HepG2 (cell line): ENCODE measurements at regions not wholly inside any gene's neighbourhood (a gene's known extent, or its start where the extent isn't known, plus 50 kb on each side); places are given as distances from the start of the nearest gene placed in this dataset.

Experiments used
- ATAC-seq: fragments of 200-7000 bp; cut with Tn5 transposase; 3 replicates; pipeline ENCODE4 v1.9.1; 2020; ENCODE audit warnings: mild to moderate bottlenecking, moderate library complexity
- BruUV-seq: library from RNA; stranded (reverse); fragments of 400-500 nt; replicated peaks from 2 replicates; lab custom pipeline; 2021; lab: Mats Ljungman, UMichigan
- CTCF ChIA-PET: fragments of 300-600 bp; formaldehyde crosslinking; extraction: SDS; loops from one replicate; lab custom pipeline; 2021; ENCODE audit warnings: low total read pairs, inconsistent platforms, low intra/inter-chr PET ratio; lab: Yijun Ruan, JAX
- POLR2A ChIA-PET: fragments of 350-600 bp; sonication (Branson Sonifier 250); formaldehyde crosslinking; loops from one replicate; lab custom pipeline; 2020; ENCODE audit warnings: antibody characterized with exemption, inconsistent platforms; lab: Yijun Ruan, JAX
- DNase-seq: peaks from one replicate; pipeline ENCODE4 v3.0.0-alpha.2; 2015; ENCODE audit warnings: low spot score
- FAIRE-seq: peaks from 3 replicates; lab custom pipeline; 2011; peaks lifted over from hg19 to GRCh38; lab: Jason Lieb, UNC
- H2AFZ ChIP-seq: one replicate; pipeline ENCODE4 v1.6.1; 2011; ENCODE audit warnings: low read length, inconsistent platforms
- H3K27ac ChIP-seq: fragments of 300-600 bp; 3 replicates; pipeline ENCODE4 v1.8.0; 2011; ENCODE audit warnings: mixed run types, mild to moderate bottlenecking, mixed read lengths, low read length, inconsistent platforms; ENCODE audit not compliant: insufficient read depth; ENCODE audit errors: extremely low read length
- H3K27me3 ChIP-seq, 2 experiments: fragments of 200-600 bp in 1 of 2; 2 replicates in 1 of 2; 3 replicates in 1 of 2; pipeline versions ENCODE4 v1.6.0 to v1.8.0; 2011; ENCODE audit warnings: low read length in 2 of 2, mild to moderate bottlenecking in 2 of 2, moderate library complexity in 2 of 2, inconsistent platforms in 1 of 2; ENCODE audit not compliant: insufficient read depth in 2 of 2, control insufficient read depth in 1 of 2
- H3K36me3 ChIP-seq, 2 experiments: fragments of 200-600 bp in 1 of 2; replicated peaks in 1 of 2; 2 replicates in 1 of 2; 3 replicates in 1 of 2; pipeline versions ENCODE4 v1.5.1 to v1.8.0; 2011; ENCODE audit warnings: low read length in 2 of 2, inconsistent platforms in 1 of 2; ENCODE audit not compliant: insufficient read depth in 2 of 2, control insufficient read depth in 1 of 2
- H3K4me1 ChIP-seq: 2 replicates; pipeline ENCODE4 v1.5.1; 2012; ENCODE audit warnings: low read length, inconsistent platforms; ENCODE audit not compliant: insufficient read depth
- H3K4me2 ChIP-seq: 2 replicates; pipeline ENCODE4 v1.6.0; 2011; ENCODE audit warnings: low read depth, low read length, inconsistent platforms
- H3K4me3 ChIP-seq, 3 experiments: fragments of 200-600 bp in 1 of 3; sonication (generic), shearing (Covaris generic) in 1 of 3; replicated peaks in 1 of 3; 2 replicates each; pipeline ENCODE4 v1.5.1; 2011 to 2016; ENCODE audit warnings: low read length in 3 of 3, inconsistent platforms in 2 of 3, low read depth in 2 of 3, mild to moderate bottlenecking in 2 of 3, control low read depth in 1 of 3, mixed read lengths in 1 of 3; ENCODE audit not compliant: insufficient read depth in 1 of 3
- H3K79me2 ChIP-seq: one replicate; pipeline ENCODE4 v1.6.1; 2011; ENCODE audit warnings: low read length, inconsistent platforms; ENCODE audit not compliant: insufficient read depth
- H3K9ac ChIP-seq: 2 replicates; pipeline ENCODE4 v1.6.0; 2011; ENCODE audit warnings: mild to moderate bottlenecking, low read depth, low read length, inconsistent platforms; ENCODE audit not compliant: insufficient read depth
- H3K9me3 ChIP-seq: 2 replicates; pipeline ENCODE4 v1.5.1; 2012; ENCODE audit warnings: mild to moderate bottlenecking, low read length
- H4K20me1 ChIP-seq: 2 replicates; pipeline ENCODE4 v1.6.0; 2011; ENCODE audit warnings: inconsistent platforms, mild to moderate bottlenecking, low read length, moderate library complexity; ENCODE audit not compliant: insufficient read depth
- CREB1 ChIP-seq, 2 experiments: fragments of 450-650 bp in 1 of 2; IDR thresholded peaks; 2 replicates each; pipeline ENCODE4 v1.6.1; 2016 to 2017; ENCODE audit warnings: control low read depth in 1 of 2, mild to moderate bottlenecking in 1 of 2, missing compliant biosample characterization in 1 of 2, missing genetic modification characterization in 1 of 2
- FIP1L1 ChIP-seq: fragments of 200-400 bp; formaldehyde crosslinking; IDR thresholded peaks from 2 replicates; pipeline ENCODE4 v1.6.1; 2018; ENCODE audit warnings: low read depth, mild to moderate bottlenecking, low read length, moderate library complexity, borderline replicate concordance; ENCODE audit not compliant: insufficient read depth
- KDM4B ChIP-seq: sonication (generic); formaldehyde crosslinking; IDR thresholded peaks from 2 replicates; pipeline ENCODE4 v1.4.0; 2020; ENCODE audit warnings: missing genetic modification reagents
- ZKSCAN8 ChIP-seq: IDR thresholded peaks from 2 replicates; pipeline ENCODE4 v1.6.1; 2016; ENCODE audit warnings: borderline replicate concordance, missing genetic modification reagents, missing compliant biosample characterization
- ZNF121 ChIP-seq: sonication (generic); formaldehyde crosslinking; IDR thresholded peaks from 2 replicates; pipeline ENCODE4 v1.5.0; 2020; ENCODE audit warnings: mild to moderate bottlenecking, missing genetic modification reagents
- ZSCAN21 ChIP-seq: sonication (generic); formaldehyde crosslinking; IDR thresholded peaks from 2 replicates; pipeline ENCODE4 v1.8.0; 2022; ENCODE audit warnings: mild to moderate bottlenecking, missing genetic modification reagents, moderate library complexity, borderline replicate concordance
- WGBS: methylation state at CpG from one replicate; pipeline ENCODE4 v1.1.6; 2017; ENCODE audit warnings: low lambda C conversion rate; 5-methylcytosine and 5-hydroxymethylcytosine counted together
- in situ Hi-C: cut with HindIII; loops from 2 replicates; pipeline ENCODE4 v1.10.0; 2017; ENCODE audit warnings: low pct_unique_long_range_greater_than_20kb; ENCODE audit not compliant: extremely low pct_ligation_motif_present
- intact Hi-C: fragments of 100-400 bp; cut with micrococcal nuclease; formaldehyde crosslinking; loops from one replicate; pipeline ENCODE4 v1.10.0; 2022; ENCODE audit not compliant: unreplicated experiment
- TF ChIP-seq, protein P1 (sequence below): IDR thresholded peaks from 2 replicates; pipeline ENCODE4 v1.6.1; 2016; ENCODE audit warnings: mild to moderate bottlenecking, missing biosample characterization, missing genetic modification reagents
- TF ChIP-seq, protein P2 (sequence below): sonication (generic); formaldehyde crosslinking; IDR thresholded peaks from 2 replicates; pipeline ENCODE4 v1.8.0; 2022; ENCODE audit warnings: mild to moderate bottlenecking, missing genetic modification reagents

DNA sequence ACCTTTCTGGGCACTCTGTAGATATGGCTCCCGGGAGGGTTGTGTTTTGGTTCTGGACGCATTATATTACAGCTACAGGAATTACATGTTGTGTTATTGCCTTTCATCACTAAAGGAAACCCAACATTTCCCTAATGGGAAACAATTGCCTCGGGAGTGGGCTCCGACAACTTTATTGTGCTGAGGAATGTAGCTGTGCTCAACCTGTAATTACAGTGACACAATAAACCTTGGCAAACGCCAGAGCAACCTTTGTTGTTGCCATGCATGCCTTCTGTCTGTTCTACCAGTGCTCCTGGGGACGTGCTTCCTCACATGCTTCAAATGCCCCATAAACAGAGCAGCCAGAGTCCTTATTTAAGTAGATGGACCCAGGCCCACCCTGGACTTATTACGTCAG lies 182.4 kb downstream of the DIRAS2 start:
- H4K20me1 ChIP-seq: no peaks in the 10 kb centered on the region
- in situ Hi-C loops: no loop called here
- H3K4me1 ChIP-seq: 0 out of 2 replicates have a peak, but pooled peaks cover 6% of the 10 kb centered on the region
- H3K27ac ChIP-seq: no peak overlapping the region
- no peaks in the 10 kb centered on the region for H3K79me2 ChIP-seq
- DNase-seq (no peak), FAIRE-seq (no peak), ATAC-seq (no peak)
- no TSS peak for BruUV-seq
- no peak overlapping the region for H3K4me2 ChIP-seq
- H3K9me3 ChIP-seq: no peaks in the 10 kb centered on the region
- TF ChIP-seq CREB1 (IDR thresholded peaks at IDR 0.05) (no peak), CREB1 (CRISPR knock-in tag; IDR thresholded peaks at IDR 0.05) (no peak), FIP1L1 (no peak), KDM4B (no peak), ZNF121 (no peak), ZSCAN21 (CRISPR knock-in tag) (no peak), ZKSCAN8 (CRISPR knock-in tag) (no peak)
- TF ChIP-seq, protein P1, sequence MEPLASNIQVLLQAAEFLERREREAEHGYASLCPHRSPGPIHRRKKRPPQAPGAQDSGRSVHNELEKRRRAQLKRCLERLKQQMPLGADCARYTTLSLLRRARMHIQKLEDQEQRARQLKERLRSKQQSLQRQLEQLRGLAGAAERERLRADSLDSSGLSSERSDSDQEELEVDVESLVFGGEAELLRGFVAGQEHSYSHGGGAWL (CRISPR knock-in tag): no peak
- TF ChIP-seq, protein P2, sequence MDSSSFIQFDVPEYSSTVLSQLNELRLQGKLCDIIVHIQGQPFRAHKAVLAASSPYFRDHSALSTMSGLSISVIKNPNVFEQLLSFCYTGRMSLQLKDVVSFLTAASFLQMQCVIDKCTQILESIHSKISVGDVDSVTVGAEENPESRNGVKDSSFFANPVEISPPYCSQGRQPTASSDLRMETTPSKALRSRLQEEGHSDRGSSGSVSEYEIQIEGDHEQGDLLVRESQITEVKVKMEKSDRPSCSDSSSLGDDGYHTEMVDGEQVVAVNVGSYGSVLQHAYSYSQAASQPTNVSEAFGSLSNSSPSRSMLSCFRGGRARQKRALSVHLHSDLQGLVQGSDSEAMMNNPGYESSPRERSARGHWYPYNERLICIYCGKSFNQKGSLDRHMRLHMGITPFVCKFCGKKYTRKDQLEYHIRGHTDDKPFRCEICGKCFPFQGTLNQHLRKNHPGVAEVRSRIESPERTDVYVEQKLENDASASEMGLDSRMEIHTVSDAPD (CRISPR knock-in tag): no peak
- H3K9ac ChIP-seq: no peak overlapping the region
- POLR2A ChIA-PET: no interaction called here
- H3K27me3 ChIP-seq: no peaks in the 10 kb centered on the region
- no peaks in the 10 kb centered on the region for H3K36me3 ChIP-seq
- CTCF ChIA-PET: no interaction called here
- intact Hi-C loops: no loop called here
- no peak overlapping the region for H3K4me3 ChIP-seq
- 43% methylated on average over 5 of the region's 7 CpGs for WGBS
- H2AFZ ChIP-seq: no peak overlapping the region
